Stromal cell of bone marrow (primary cell): ENCODE measurements at regions not wholly inside any gene's neighbourhood (a gene's known extent, or its start where the extent isn't known, plus 50 kb on each side); places are given as distances from the start of the nearest gene placed in this dataset.
"Not testable (repeated sequence)": the region's sequence is repeated elsewhere in the genome, so short reads cannot be mapped to it uniquely, and the experiment has no call there.

ENCODE experiments used
- DNase-seq: peaks from one replicate; pipeline ENCODE4 v3.0.0-alpha.2; 2012; ENCODE audit warnings: low read depth

DNA sequence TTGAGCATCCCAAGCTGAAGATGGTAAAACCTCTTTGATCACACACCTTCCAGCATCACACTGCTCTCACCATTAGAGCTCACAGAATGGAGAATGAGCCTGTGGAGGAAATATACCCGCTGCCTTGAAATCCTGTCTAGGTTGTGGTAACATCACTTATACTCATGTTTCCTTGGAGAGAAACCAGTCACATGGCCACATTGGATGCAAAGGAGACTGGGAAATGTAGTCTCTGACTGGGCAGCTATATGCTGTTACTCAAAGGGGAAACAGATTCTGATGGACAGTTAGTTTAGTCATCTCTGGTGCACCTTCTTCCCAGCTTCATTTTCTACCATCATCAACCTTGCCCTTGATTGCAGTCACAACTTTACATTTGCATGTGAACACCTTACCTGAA lies 286.3 kb downstream of the ANKRD50 start:
- no peak for DNase-seq

DNA sequence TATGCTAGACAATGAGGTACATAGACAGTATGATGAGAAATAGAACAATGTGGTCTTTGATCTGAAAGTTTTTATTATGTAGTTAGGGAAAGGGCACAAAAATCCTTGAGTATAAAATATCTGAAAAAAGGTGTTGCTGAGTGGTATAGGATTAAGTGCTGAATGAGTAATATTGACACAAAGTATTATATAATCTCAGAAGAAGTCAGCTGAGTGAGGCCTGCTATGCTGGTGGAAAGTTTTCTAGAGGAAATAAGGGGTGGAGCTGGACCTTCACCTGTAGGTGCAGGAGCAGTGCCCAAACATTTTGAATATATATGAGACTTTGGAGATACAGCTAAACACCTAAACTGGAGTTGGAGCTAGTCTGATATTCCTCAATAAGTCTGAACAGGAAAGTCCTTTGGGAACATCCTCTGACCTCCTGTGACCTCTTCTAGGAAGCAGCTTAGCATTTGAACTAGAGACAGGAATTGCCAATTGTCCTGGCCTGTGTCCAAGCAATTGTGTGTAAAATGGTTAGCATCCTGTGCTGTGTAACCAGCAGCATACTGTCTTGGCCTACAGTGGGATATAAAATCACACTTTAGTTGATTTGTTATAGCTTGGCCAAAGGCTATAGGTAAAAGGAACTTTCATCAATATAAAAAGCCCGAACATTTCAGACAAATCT lies 285.3 kb downstream of the ANKRD50 start:
- DNase-seq, result no peak

DNA sequence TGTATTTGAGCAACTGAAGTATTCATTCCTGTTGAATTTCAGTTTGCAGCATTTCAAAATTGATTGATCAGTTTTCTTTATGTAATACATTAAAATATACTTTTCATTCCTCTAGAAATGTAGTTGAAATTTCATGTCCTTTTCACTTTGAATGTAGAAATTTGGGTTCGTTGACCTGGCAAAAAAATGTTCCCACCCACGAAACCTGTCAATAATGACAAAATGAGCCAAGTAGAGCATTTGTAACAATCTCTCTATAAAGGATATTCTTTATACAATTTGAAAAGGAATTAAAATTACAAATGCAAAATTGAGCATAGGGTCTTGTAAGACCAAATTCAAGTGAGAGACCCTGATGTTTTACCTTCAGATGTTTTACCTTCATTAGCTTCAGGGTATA lies 283.9 kb downstream of the ANKRD50 start:
- DNase-seq, result no peak

DNA sequence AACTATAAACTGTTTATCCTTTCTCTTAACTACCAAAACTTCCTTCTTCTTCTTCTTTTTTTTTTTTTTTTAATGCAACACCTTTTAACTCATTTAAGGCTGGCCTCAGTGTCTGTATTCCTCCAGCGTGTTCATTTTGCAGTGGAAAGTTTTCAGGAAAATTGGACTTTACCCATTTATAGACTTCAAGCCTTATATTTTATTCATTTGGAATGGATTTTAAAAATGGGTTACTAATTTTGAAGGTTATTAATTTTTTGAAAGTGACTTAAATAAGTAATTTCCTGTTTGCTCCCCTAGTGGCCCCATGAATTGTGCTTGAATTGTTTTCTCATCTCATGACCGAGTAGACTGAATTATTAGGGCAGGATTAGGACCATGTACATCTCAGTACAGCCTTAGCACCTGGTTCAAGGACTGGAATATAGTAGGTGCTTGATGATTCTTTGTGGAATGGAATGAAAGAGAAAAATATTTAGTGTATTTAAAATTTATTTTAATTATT lies 282.7 kb downstream of the ANKRD50 start:
- DNase-seq, result no peak

DNA sequence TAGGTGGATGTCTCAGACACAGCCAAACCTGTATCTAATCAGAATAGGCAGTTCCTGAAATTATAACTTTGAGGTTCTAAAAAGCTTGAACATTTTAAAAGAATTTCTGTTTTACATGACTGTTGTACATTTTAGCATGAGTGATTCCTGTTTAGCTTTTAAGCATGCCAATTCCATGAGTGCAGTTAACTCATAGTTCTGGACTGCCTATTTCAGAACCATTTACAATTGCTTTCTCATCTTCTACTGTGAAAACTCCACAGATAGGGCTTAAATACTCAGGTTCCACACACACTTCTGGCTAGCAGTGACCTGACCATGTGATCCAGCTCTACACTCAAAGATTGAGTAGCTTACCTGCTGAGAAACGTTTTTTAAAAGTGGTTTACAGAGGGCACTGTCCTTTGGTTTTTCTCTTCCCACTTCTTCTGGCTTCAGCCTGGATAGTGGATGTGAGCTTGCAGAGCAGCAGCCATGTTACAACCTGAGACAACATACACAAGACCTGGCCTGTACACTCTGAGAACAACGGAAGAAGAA lies 280.8 kb downstream of the ANKRD50 start:
- DNase-seq, result no peak

DNA sequence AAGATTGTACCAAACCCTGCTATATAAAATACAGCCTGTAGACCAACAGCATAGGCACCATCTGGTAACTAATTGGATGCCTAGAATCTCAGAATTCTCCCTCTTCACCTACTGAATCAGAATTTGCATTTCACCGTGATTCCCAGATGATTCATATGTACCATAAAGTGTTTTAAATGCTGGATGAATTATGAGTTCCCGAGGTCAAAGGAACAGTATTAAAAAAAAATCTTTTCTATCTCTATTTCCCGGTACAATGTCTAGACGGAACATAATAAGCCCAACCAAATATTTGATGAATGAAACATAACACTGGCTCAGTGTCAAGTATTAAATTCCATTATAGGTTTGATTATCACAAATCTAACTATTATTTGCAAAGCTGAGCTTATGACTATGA lies 280.0 kb downstream of the ANKRD50 start:
- no peak for DNase-seq

DNA sequence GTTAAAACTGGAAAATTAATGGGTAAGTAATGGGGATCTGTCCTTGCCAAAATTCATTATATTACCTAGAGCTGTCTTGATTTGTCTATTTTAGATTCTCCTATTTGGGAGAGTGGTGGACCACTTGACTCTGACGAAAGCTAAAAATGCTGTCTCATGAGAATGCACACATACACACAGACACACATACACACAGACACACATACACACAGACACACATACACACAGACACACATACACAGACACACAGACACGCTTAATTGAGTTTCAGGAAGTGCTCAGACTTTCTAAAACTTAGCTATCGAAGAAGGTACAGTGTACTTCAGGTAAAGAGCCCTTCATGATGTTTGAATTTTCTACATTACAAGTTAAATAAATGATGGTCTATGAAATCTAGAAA lies 279.5 kb downstream of the ANKRD50 start:
- DNase-seq, result no peak

DNA sequence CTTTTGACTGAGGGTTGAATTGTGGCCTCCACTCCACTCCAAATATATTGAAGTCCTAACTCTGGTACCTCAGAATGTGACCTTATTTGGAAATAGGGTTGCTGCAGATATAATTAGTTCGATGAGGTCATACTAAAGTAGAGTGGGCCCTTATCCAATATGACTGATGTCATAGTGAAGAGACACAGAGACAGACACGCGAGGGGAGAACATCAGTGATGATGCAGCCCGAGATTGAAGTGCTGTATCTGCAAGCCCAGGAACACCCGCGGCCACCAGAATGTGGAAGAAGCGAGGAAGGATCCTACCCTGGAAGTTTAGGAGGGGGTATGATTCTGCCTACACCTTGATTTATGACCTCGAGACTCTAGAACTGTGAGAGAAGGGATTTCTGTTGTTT lies 279.0 kb downstream of the ANKRD50 start:
- no peak for DNase-seq

DNA sequence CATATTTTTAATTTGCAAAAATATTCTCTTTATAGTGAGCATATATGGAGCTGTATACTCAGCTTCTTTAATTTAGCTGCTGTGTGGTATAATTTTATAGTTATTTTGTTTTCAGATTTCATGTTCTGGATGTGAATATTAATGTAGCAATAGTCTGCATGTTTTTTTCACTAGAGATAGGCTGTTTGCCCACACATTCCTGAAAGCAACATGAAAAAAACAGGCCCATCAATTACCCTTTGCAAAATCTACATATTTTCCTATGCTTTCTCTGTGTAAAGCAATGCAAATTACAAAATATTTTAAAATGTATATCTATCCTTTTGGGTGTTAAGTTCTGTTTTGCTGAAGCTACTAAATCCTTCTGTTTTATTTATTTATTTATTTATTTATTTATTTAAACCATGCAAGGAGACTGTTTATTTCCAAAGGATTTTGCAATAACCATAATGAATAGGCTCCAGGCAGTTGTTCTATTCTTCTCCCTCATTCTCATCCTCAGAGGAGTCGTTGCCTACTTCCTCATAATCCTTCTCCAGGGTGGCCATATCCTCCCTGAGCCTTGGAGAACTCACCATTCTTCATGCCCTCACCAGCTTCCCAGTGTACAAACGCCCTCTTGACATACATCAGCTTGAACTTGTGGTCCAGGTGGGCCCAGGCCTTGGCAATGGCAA lies 277.1 kb downstream of the ANKRD50 start:
- DNase-seq, result no peak

DNA sequence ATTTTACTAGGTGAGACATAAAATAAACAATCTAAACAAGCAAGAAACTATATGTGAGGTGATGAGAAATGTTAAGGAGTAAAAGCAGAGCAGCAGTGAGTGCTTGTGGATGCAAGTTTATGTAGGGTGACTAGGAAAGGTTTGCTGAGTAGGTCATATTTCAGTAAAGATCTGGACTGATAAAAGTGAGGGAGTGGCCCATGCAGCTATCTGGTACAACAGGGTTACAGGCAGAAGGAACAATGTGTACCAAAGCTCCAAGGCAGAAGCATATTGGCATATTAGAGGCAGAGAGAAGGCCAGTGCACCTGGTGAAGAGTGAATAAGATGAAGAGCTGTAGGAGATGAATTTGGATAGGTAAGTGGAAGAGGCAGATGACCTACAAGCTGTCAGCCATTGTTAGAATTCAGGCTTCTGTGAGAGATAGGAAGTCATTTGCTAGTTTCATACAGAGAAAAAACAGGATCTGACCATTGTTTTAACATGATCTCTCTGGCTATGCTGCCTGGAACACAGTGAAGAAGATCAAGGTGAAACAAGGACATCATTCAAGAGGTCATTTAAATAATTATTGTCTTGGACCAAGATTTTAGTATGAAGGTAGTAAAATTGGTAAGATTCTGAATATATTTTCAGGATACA lies 274.6 kb downstream of the ANKRD50 start:
- no peak for DNase-seq

DNA sequence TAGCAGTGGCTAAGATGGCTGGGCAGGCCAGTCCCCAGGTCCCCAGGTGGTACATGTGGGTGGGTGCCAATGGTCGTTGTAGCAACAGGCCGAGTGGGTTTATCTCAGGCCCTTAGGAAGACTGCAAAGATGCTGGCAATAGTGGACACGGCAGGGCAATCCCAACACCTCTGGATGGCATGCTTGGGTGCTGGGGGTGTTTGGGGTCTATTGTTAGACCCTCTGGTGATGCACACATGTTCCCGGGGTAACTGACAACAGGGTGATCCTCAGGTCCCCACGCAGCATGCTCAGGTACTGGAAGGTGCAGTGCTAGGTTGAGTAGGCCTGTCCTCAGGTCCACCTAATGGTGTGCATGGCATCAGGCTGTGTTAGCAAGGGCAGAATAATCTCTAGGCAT lies 267.5 kb downstream of the ANKRD50 start:
- no peak for DNase-seq

DNA sequence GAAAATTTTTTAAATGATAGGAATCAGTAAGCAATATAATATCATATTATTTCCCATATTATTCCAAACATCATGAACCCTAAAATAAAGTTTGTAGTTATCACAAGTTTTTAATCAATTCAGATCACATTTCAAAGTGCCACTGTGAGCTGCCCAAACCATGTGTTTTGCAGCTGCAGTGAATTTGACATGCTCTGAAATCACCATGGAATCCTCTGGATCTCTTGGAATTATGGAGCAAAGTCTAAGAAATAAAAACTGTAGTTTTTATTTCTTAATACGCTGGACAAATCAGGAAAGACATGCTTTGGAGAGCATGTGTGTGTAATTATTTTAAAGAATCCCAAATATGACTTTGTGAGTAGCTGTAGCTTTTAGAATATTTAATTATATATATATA lies 262.7 kb downstream of the ANKRD50 start:
- no peak for DNase-seq

DNA sequence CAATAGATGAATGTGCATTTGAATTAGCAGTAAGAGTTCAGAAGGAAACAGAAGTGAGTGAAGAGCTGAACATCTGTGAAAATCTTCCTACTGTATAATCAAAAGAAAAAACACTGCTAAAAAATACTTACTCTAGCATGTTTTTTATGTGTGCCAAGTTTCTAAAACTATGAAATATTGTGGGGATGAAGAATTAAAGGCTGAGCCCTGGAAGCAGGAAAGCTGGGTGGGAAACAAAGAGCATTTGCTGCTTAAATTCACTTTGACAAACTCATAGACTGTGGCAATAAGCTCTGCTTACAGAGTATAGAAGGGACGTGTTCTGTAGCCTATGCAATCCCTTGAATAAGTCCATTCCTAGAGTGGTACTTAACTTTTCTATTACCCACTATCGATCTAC lies 261.7 kb downstream of the ANKRD50 start:
- DNase-seq, result no peak

DNA sequence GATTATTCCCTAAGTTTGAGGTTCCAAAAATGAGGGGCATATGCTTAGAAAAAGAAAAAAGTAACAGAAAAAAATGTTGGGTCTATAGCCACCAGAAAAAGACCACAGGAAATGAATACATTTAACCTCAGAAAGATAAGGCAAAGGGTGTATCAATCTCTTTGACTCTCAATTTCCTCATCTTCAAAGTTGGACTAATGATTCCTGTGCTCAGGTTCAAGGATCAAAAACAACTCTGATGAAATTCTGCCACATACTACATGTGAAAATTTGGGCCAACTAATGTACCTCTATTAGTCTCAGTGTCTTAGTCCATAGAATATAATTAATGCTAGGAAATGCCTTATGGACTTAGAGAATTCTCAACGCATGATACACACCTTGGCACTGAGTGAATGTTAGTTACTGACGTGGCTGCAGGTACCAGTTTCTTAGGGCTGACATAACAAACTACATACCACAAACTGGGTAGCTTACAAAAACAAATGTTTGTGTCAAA lies 257.7 kb downstream of the ANKRD50 start:
- no peak for DNase-seq

DNA sequence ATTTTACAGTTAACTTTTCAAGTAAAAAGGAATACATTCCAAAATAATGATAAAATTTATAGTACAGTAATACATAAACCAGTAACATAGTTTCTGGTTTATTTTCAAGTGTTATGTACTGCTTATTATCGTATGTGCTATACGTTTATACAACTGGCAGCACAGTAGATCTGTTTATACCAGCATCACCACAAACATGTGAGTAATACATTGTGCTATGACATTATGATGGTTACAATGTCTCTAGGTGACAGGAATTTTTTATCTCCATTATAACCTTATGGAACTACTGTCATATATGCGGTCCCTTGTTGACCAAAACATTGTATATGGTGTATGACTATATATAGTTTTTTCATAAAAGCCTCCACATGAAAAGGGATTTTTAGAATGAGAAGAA lies 256.9 kb downstream of the ANKRD50 start:
- no peak for DNase-seq

DNA sequence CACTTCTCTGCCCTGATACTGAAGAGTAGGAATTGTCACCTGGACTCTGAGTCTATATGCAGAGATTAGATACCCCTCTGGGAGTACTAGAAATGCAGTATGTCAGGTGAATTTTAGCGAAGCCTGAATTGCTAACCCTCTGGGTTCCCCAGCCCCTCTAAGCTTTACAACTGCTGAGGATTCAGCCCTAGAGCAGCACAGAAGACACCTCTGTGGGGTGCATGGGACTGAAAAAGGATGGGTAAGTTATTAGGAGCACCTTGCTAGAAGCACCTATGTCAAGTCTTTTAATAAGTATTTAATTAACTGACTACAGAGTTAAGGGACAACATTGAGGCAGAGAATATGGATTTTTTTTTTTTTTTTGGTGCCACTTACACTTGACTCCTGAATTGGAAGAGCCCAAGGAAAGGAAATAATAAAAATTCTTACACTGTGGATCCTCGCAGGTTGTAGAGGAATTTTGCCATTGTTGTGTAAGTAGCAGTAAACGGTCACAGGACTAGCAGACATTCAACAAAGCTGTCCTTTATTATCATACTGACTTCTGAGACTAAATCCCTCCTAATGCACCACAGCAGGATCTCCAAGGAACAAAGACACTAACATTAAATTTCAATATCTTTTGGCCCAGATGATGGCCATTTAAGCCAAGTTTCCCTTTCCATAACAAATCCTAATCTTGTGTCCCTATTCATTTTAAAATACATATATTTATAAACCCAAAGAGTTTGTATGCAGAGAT lies 253.2 kb downstream of the ANKRD50 start:
- no peak for DNase-seq

DNA sequence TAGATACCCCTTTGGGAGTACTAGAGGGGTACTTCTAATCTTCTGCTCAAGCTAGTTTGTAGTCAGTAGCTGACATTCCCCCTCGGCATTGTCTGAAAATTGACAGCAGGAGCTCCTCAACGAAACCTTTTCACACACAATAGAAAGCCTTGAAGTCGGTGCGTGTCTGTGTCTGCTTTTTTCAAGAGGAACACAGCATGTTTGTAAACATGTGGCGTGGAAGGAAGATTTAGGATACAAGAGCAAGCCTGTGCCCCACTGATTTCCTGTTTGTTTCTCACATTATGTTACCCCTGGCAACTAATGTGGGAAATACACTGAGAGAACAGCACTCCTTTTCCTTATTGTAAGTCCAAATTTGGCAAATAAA lies 252.6 kb downstream of the ANKRD50 start:
- peak; percentile 9 for DNase-seq

DNA sequence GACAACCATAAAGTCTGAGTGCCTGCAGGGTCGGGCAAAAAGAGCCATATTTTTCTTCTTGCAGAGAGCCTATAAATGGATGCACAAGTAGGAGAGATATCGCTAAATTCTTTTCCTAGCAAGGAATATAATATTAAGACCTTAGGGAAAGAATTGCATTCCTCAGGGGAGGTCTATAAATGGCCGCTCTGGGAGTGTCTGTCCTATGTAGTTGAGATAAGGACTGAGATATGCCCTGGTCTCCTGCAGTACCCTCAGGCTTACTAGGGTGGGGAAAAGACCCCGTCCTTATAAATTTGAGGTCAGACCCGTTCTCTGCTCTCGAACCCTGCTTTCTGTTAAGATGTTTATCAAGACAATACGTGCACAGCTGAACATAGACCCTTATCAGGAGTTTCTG lies 250.9 kb downstream of the ANKRD50 start:
- DNase-seq, result not testable (repeated sequence)

DNA sequence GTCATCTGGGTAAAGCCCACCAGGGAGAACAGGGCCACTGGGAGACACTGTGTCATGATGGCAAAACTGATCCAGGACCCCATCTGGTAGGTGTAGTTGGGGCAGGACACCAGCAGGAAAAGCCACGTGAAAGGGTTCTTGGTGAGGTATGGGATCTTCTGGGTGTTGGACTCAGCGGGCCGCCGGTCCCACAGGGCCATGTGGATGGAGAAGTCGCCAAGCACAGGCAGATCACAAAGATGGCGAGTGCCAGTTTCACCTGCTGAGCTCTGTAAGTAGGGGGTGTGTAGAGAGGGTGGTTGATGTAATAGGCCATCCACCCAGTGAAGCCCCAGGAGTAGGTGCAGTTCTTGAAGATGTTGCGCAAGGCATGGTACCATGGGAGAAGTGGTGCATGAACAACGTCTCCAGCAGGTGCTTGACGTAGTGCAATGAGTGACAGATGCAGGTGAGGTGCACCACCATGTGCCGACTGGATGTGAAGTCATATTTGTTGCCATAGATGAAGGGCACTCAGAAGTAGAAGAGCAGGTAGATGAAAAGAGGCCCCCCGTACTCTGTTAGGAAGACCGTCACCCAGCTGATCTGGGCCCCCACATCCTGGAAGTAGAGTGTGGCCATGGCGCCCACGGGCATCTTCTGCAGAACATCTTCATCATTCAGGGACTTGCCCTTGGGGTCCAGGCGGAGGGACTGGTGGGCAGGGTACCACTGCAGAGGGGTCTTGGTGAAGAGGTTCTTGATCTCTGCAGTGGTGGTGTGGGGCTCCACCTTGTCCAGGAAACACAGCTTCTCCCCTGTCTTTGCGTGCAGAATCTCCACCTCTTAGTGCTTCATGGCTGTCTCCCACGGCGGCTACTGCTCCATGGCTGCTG lies 249.3 kb downstream of the ANKRD50 start:
- no peak for DNase-seq

DNA sequence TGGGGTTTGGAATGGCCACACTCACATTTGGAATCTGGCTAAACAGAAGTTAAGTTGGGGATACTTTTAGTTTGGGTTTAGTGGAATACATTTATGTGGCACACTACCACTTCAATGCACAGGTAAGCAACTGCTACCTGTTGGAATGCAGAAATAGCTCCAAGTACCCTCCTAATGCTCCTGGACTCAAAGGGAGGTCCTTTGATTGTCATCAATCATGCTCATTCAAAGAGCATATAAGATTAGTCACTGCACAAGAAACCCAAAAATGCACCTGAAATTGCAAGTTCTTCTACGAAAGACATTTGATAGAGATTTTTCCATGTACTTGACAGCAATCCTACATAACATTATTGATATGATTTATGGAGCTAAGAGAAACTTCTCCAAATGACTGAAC lies 247.7 kb downstream of the ANKRD50 start:
- no peak for DNase-seq

DNA sequence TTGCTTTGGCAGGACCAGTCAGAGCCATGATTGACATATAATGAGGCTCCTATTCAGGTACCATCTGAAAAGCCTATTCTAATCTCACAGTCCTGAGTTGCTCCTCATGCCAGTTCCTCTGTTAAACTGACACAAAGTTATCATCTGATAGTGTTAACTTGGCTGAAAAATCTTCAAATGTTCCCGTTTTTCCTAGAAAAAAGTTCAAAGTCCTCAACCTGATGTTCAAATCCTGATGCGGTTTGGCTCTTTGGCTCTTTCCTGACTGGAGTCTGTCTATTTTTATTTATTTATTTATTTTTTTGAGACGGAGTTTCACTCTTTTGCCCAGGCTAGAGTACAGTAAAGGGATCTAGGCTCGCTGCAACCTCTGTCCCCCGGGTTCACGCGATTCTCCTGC lies 244.2 kb downstream of the ANKRD50 start:
- DNase-seq, result no peak
